NCI-H2227 treated with DMSO at 0.1 percent for 48 hours (cell line): ENCODE measurements at regions not wholly inside any gene's neighbourhood (a gene's known extent, or its start where the extent isn't known, plus 50 kb on each side); places are given as distances from the start of the nearest gene placed in this dataset.
"Not testable (repeated sequence)": the region's sequence is repeated elsewhere in the genome, so short reads cannot be mapped to it uniquely, and the experiment has no call there.

Source experiments
- DNase-seq: peaks from one replicate; lab custom pipeline; 2025; lab: John Stamatoyannopoulos, UW

GRCh38 chr18:1296237-1296636 is 391.6 kb downstream of the ADCYAP1 start:
- no peak for DNase-seq

GRCh38 chr18:1302861-1303260 is 398.2 kb downstream of the ADCYAP1 start:
- DNase-seq = no peak

DNA sequence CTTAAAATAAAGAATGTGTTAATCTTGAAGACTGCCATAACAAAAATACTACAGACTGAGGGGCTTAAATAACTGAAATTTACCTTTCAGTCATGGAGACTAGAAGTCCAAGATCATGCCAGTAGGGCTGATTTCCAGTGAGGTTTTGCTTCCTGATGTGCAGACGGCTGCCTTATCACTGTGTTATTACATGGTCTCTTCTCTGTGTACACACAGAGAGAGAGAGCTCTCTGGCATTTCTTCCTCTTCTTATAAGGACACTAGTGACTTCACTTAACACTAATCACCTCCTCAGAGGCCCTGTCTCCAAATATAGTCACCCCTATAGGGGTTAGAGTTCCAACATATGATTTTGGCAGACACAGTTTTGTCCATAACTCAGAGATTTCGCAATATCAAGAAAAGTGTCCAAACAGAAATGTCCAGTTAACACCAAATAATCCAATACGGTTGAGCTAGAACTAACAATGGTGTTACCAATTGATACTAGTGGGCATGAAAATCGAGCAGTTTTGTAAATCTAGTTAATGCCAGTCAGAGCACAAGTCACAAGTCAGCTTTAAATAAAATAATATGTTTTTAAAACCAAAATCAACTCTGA is 399.8 kb downstream of the ADCYAP1 start:
- DNase-seq = no peak

DNA sequence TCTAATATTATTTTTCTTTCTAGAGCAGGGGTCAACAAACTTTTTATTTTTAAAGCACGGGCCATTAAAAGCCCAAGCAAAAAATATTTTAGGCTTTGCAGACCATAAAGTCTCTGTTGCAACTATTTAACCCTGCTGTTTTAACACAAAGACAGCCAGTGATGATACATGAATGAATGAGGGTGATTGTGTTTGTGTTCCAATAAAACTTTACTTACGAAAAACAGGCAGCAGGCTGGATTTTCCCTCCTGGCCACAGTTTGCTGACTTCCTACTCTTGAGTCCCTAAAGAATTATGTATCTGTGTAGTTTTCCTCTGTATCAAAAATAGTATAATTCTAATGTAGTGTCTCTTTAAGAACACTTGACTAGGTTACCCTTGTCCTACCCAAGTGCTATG is 402.0 kb downstream of the ADCYAP1 start:
- no peak for DNase-seq

DNA sequence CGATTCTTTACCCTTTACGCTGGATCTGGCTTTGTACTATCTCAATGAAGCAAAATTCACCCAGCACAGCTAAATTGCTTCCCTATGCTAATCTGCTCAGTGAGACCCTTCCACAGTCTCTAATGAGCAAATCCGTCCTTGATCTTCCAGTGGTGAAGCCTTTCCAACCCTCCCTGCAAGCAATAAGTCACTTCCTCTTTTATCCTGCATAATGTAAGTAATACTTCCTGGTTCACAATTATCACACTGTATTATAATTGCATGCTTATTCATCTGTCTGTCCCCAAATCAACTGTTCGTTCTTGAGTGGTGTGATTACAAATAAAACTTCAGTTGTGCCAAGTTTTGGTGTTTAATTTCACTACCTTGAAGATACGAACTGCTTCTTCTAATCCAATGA is 404.0 kb downstream of the ADCYAP1 start:
- DNase-seq = no peak

- DNase-seq = no peak
Measured at GRCh38 chr18:1311376-1311775, 406.7 kb downstream of the ADCYAP1 start.

- DNase-seq = not testable (repeated sequence)
Measured at GRCh38 chr18:1335345-1335744, 430.7 kb downstream of the ADCYAP1 start.

DNA sequence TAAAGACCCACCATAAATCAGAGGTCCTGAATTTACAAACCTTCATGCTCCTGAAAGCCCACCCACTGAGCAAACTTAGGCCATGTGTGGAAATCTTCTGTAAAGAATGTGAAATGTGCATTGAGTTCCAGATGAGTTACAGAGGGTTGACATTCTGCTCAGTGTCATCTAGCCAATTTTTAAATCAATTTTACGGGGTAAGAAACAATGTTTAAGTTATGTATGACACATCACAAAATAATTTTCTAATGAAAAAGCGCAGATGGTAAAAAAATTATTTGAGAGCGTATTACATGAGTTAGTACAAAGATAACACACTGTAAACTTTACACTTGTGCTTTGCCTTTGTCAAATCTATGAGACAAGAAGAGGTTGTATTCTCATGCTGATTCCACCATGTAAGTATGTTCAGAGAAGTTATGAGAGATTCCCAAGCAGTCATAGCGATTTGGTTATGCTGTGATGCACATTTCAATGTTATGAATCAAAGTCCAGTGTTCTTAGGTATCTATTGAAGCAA is 446.3 kb downstream of the ADCYAP1 start:
- no peak for DNase-seq

GRCh38 chr18:1353025-1353424 is 448.4 kb downstream of the ADCYAP1 start:
- no peak for DNase-seq

DNA sequence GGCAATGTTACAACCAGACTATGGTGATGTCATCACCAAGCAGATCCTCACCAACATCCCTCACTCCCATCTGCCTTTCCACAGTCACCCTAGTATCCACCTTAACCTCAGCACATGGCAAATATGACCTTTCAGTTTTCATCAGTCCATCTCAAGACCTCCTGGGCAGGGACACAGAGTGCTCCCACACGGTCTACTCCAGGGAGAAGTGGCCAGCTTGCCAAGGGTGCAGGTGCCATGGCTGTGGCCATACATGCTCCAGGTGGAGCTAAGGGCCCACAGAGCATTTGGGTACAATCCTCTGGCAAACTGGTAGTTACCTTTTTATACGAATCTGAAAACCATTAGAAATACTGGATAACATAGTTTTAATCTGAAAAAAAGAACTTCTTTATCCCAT is 453.1 kb downstream of the ADCYAP1 start:
- no peak for DNase-seq

- DNase-seq = no peak
Measured at GRCh38 chr18:1361936-1362335, 457.3 kb downstream of the ADCYAP1 start.

GRCh38 chr18:1370552-1370951 is 465.9 kb downstream of the ADCYAP1 start:
- DNase-seq = no peak

DNA sequence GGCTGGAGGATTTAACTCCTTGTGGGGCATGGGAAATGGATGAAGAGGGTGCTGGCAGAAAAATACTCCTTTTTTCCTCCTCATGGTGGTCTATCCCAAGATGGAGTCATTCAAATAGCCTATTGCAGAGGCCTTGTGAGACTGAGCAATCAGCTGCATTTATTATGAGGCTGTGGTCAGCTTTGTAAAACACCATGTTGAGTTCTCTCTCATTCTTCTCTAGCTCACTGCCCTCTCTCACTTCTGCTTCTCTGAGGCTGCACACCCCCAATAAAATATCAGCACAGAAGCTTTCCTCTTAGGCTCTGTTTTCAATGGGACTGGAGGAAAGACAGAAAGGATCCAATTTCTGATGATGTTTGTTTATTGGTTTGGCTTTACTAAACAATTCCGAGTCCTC is 467.1 kb downstream of the ADCYAP1 start:
- DNase-seq = no peak

DNA sequence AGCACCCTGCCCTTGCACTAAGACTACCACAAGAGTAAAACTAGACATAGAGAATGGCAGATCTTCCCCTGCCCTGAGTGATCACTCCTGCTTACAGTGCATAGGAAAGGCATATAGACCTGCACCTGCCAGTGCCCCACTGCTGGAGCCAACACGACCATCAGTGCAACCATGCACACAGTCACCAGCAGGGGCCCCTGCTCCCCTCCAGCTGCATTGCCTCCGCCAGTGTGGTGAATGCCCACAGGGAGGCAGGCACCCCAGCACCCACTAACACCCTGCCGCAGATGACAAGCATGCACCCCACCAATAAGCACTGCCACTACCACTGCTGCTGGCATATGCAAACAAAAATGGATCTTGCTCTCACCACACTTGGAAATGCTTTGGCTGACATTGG is 478.8 kb downstream of the ADCYAP1 start:
- no peak for DNase-seq

DNA sequence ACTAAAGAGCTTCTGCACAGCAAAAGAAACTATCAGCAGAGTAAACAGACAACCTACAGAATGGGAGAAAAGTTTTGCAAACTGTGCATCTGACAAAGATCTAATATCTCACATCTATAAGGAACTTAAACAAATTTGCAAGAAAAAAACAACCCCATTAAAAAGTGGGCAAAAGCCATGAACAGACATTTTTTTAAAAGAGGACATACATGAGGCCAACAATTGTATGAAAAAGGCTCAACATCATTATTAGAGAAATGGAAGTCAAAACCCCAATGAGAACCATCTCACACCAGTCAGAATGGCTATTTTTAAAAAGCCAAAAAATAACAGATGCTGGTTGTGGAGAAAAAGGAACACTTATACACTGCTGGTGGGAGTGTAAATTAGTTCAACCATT is 483.8 kb downstream of the ADCYAP1 start:
- DNase-seq = not testable (repeated sequence)

DNA sequence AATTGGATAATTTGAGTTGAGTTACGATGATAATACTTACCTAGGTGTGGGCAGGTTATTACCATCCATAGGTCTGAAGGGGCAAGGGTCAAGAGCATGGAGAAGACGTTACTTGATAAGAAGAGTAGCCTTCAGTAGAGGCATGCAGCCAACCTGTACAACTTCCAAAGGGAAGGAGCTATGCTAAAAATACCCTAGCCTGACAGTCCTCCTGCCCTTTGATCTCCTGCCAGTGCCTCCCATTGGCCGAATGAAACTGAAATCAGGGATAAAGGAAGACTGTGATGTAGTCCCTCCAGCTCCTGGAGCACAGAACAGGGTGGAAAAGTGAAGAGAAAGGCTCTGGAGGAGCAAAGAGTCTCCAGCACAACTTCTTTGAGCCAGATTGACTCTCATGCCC is 487.4 kb downstream of the ADCYAP1 start:
- DNase-seq = no peak

- no peak for DNase-seq
Measured at GRCh38 chr18:1392865-1393734, 488.4 kb downstream of the ADCYAP1 start.

DNA sequence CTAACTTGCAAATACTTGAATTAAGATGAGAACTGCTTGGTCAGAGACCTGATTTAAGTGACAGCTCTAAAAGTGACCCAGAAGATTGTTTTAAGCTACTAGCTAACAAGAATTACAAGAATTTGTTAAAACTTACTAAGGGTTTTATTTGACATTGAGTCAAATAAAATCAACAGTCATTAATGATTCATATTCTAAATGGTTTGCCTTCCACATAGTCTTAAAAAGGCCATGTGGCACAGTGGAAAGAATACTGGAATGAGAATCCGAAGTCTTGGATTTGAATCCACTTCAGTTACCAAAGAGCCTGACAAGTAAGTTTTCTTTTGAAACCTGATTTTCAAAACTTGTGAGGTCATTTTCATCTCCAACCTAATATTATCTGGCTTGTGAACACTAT is 489.3 kb downstream of the ADCYAP1 start:
- DNase-seq = no peak

DNA sequence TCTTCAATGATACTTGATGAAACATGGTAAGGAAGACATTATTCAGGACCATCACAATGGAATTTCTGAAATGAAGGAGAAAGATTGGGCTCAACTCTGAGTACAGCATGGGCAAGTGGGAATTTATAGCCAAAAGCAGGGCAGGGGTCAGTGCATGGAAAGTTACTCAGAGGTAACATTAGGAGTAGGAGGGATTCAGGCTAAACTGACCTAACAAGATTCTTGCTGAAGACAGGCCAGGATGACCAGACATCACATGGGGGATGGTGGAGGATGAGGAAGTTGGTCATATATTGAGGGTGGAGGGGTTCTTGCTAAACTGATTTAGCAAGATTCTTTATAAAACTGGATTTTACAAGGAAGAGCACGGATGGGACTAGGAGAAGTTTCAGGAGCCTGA is 489.8 kb downstream of the ADCYAP1 start:
- DNase-seq = no peak

DNA sequence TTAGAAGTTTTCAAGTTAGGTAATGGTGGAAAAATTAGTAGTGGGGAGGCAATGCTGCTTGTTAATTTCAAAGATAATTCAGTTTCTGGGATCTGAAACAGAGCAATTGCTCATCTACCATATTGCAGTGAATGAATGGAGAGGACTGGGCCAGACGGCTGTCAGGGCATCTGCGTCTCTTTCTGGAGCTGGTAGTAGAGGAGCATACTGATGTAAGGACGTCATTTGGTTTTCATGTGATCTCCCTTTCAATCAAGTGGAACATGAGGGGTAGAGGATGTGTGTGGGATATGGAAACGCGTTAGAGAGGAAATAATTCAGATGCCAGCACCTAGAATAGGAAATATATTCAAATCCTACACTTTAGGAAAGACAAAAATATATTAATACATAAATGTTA is 490.3 kb downstream of the ADCYAP1 start:
- DNase-seq = no peak

DNA sequence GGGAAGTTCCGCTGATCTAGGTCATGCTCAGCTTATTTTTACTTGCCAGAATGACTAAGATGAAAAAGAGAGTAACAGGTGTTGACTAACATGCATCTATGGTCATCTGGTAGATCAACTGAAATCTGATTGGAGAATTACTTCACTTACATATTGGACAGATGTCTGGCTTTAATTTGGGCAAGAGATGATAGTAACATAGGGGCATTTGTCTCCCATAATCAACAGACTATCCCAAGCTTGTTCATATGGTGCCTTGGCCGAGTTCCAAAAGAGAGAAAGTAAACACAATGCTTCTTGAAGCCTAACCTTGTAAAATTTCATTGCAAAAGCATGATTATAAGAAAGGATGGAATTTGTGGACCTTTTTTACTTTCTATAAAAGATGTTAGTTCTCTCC is 503.7 kb downstream of the ADCYAP1 start:
- no peak for DNase-seq

DNA sequence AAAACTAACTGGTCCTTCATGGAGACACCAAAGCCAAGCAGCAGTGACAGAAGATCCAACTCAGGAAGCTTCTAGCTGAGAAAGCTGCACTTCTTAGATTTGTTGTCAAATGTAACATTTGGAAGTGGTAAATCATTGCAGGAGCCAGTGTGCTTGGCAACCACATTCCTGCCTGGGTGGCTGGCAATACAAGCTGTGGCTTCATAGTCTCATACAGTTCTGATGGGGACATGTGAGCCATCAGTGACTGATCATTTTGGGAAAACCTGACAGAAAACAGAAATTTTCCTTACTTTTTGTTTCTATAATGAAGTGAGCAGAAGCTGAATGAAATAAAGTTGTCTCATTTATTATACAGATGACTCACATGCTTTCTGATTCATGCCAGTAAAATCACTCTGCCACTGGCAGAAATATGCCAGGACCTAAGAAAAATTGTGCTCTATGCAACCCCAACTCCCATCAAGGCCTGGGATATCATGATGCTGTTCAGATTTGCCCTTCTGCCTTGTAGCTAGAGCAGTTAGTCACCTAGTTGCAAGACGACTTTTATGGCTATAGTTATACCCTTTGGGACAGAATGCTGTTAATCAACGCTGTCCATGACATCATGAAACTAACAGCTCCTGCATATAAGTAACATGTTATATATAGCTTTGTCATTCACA is 508.1 kb downstream of the ADCYAP1 start:
- DNase-seq = no peak

- no peak for DNase-seq
Measured at GRCh38 chr18:1413323-1413675, 508.6 kb downstream of the ADCYAP1 start.
